ENCODE measurements at regions not wholly inside any gene's neighbourhood (a gene's known extent, or its start where the extent isn't known, plus 50 kb on each side); places are given as distances from the start of the nearest gene placed in this dataset.

- TF ChIP-seq CTCF (conservative IDR thresholded peaks at IDR 0.05), result no peak
- TF ChIP-seq ZFX (IDR thresholded peaks at IDR 0.05), result no peak
Measured at GRCh38 chr2:139526781-139527180, 746.6 kb upstream of the NXPH2 start.
